ENCODE measurements at regions not wholly inside any gene's neighbourhood (a gene's known extent, or its start where the extent isn't known, plus 50 kb on each side); places are given as distances from the start of the nearest gene placed in this dataset.

- Histone ChIP-seq H4K20me1 (ENCODE audit: insufficient read depth) (no peaks in the 10 kb centered on the region), H3K4me3 (ENCODE audit: low read length) (no peak overlapping the region), H3K27ac (ENCODE audit: low read length) (no peak overlapping the region), H3K79me2 (replicated peaks; ENCODE audit: insufficient read depth, low read length) (no peaks in the 10 kb centered on the region), H3K36me3 (ENCODE audit: insufficient read depth, low read length) (no peaks in the 10 kb centered on the region), H3F3A (ENCODE audit: insufficient read depth, low read length, poor library complexity, severe bottlenecking) (no peaks in the 10 kb centered on the region), H2AFZ (ENCODE audit: low read depth, low read length) (no peak overlapping the region), H3K9me2 (ENCODE audit: insufficient read depth, low read length) (no peaks in the 10 kb centered on the region), H3K9ac (ENCODE audit: low read length) (no peak overlapping the region), H3K4me2 (ENCODE audit: low read length) (no peak overlapping the region), H3K9me3 (ENCODE audit: low read length) (no peaks in the 10 kb centered on the region), H3K27me3 (ENCODE audit: insufficient read depth, low read depth, low read length) (no peaks in the 10 kb centered on the region)
- TF ChIP-seq SMC3 (conservative IDR thresholded peaks at IDR 0.05; ENCODE audit: poor library complexity) (no peak), RAD21 (conservative IDR thresholded peaks at IDR 0.05) (no peak), TAF1 (IDR thresholded peaks at IDR 0.05; ENCODE audit: low read depth) (no peak), POLR2AphosphoS5 (IDR thresholded peaks at IDR 0.05) (no peak), REST (IDR thresholded peaks at IDR 0.05; ENCODE audit: borderline replicate concordance) (no peak), EP300 (conservative IDR thresholded peaks at IDR 0.05; ENCODE audit: poor library complexity, severe bottlenecking) (no peak), EZH2 (IDR thresholded peaks at IDR 0.05; ENCODE audit: borderline replicate concordance, insufficient read depth, low read length, poor library complexity, severe bottlenecking) (no peak), MXI1 (conservative IDR thresholded peaks at IDR 0.05; ENCODE audit: poor library complexity, severe bottlenecking) (no peak)
- TF ChIP-seq, protein P1, sequence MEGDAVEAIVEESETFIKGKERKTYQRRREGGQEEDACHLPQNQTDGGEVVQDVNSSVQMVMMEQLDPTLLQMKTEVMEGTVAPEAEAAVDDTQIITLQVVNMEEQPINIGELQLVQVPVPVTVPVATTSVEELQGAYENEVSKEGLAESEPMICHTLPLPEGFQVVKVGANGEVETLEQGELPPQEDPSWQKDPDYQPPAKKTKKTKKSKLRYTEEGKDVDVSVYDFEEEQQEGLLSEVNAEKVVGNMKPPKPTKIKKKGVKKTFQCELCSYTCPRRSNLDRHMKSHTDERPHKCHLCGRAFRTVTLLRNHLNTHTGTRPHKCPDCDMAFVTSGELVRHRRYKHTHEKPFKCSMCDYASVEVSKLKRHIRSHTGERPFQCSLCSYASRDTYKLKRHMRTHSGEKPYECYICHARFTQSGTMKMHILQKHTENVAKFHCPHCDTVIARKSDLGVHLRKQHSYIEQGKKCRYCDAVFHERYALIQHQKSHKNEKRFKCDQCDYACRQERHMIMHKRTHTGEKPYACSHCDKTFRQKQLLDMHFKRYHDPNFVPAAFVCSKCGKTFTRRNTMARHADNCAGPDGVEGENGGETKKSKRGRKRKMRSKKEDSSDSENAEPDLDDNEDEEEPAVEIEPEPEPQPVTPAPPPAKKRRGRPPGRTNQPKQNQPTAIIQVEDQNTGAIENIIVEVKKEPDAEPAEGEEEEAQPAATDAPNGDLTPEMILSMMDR (IDR thresholded peaks at IDR 0.05; ENCODE audit: poor library complexity, severe bottlenecking): no peak
Measured at GRCh38 chr2:63777816-63778215, 63.9 kb upstream of the UGP2 start.

- H3K79me2 ChIP-seq (replicated peaks; ENCODE audit: insufficient read depth, low read length): no peaks in the 10 kb centered on the region
- H2AFZ ChIP-seq (ENCODE audit: low read depth, low read length): no peak overlapping the region
- no peak overlapping the region for H3K4me2 ChIP-seq (ENCODE audit: low read length)
- H3K27ac ChIP-seq (ENCODE audit: low read length): no peak overlapping the region
- H3K9me2 ChIP-seq (ENCODE audit: insufficient read depth, low read length): no peaks in the 10 kb centered on the region
- H3K9ac ChIP-seq (ENCODE audit: low read length): no peak overlapping the region
- H3K36me3 ChIP-seq (ENCODE audit: insufficient read depth, low read length): no peaks in the 10 kb centered on the region
- H3K27me3 ChIP-seq (ENCODE audit: insufficient read depth, low read depth, low read length): no peaks in the 10 kb centered on the region
- H4K20me1 ChIP-seq (ENCODE audit: insufficient read depth): no peaks in the 10 kb centered on the region
- H3F3A ChIP-seq (ENCODE audit: insufficient read depth, low read length, poor library complexity, severe bottlenecking): no peaks in the 10 kb centered on the region
- TF ChIP-seq TAF1 (IDR thresholded peaks at IDR 0.05; ENCODE audit: low read depth): no peak
- H3K9me3 ChIP-seq (ENCODE audit: low read length): no peaks in the 10 kb centered on the region
- no peak overlapping the region for H3K4me3 ChIP-seq (ENCODE audit: low read length)
Measured at GRCh38 chr2:63778391-63778790, 63.3 kb upstream of the UGP2 start.

Data from neural cell (in vitro differentiated cells).